OCI-LY7 (cell line): ENCODE measurements at regions not wholly inside any gene's neighbourhood (a gene's known extent, or its start where the extent isn't known, plus 50 kb on each side); places are given as distances from the start of the nearest gene placed in this dataset.
"Not testable (repeated sequence)": the region's sequence is repeated elsewhere in the genome, so short reads cannot be mapped to it uniquely, and the experiment has no call there.

Experiments used
- BruUV-seq: library from RNA; stranded (reverse); fragments of 400-500 nt; replicated peaks from 2 replicates; lab custom pipeline; 2021; lab: Mats Ljungman, UMichigan
- CTCF ChIA-PET: fragments of 300-600 bp; sonication (Branson Sonifier 250); formaldehyde crosslinking; loops from one replicate; lab custom pipeline; 2022; ENCODE audit warnings: antibody characterized with exemption; ENCODE audit not compliant: unreplicated experiment; lab: Charles Lee
- POLR2A ChIA-PET: fragments of 300-600 bp; sonication (Branson Sonifier 250); formaldehyde crosslinking; loops from one replicate; lab custom pipeline; 2022; ENCODE audit warnings: antibody characterized with exemption; lab: Charles Lee
- DNase-seq: peaks from one replicate; pipeline ENCODE4 v3.0.0-alpha.2; 2015; ENCODE audit warnings: low spot score
- H2AFZ ChIP-seq: fragments of 200-600 bp; sonication (generic), shearing (Covaris generic); 2 replicates; pipeline ENCODE4 v1.6.1; 2014; ENCODE audit warnings: mild to moderate bottlenecking, antibody characterized with exemption, low read length, moderate library complexity
- H3K27ac ChIP-seq: fragments of 200-600 bp; sonication (generic); 2 replicates; pipeline ENCODE4 v1.5.1; 2014; ENCODE audit warnings: mixed run types, low read depth, mild to moderate bottlenecking, moderate library complexity, low read length, inconsistent platforms; ENCODE audit not compliant: poor library complexity, severe bottlenecking
- H3K36me3 ChIP-seq: fragments of 200-600 bp; sonication (generic); 2 replicates; pipeline ENCODE4 v1.6.1; 2014; ENCODE audit warnings: mild to moderate bottlenecking, antibody characterized with exemption, low read length, moderate library complexity, mixed read lengths; ENCODE audit not compliant: insufficient read depth
- H3K4me1 ChIP-seq: fragments of 200-600 bp; sonication (generic); 2 replicates; pipeline ENCODE4 v1.5.1; 2014; ENCODE audit warnings: mild to moderate bottlenecking, low read length; ENCODE audit not compliant: insufficient read depth, poor library complexity, severe bottlenecking
- H3K4me2 ChIP-seq: fragments of 200-600 bp; sonication (generic); 2 replicates; pipeline ENCODE4 v1.6.1; 2014; ENCODE audit warnings: mild to moderate bottlenecking, low read length
- H3K4me3 ChIP-seq: fragments of 200-600 bp; sonication (generic); 2 replicates; pipeline ENCODE4 v1.5.1; 2014; ENCODE audit warnings: mild to moderate bottlenecking, low read depth, low read length; ENCODE audit not compliant: poor library complexity, severe bottlenecking
- H3K79me2 ChIP-seq: fragments of 200-600 bp; sonication (generic); 2 replicates; pipeline ENCODE4 v1.6.1; 2016; ENCODE audit warnings: low read depth, mild to moderate bottlenecking, low read length, moderate library complexity, mixed read lengths; ENCODE audit not compliant: insufficient read depth
- H3K9me2 ChIP-seq: fragments of 200-600 bp; sonication (generic); 2 replicates; pipeline ENCODE4 v1.6.1; 2016; ENCODE audit warnings: mild to moderate bottlenecking, low read length, mixed read lengths; ENCODE audit not compliant: insufficient read depth
- H3K9me3 ChIP-seq: fragments of 200-600 bp; sonication (generic); 2 replicates; pipeline ENCODE4 v1.6.1; 2014; ENCODE audit warnings: mild to moderate bottlenecking, mixed run types, low read length, mixed read lengths
- H4K20me1 ChIP-seq: fragments of 200-600 bp; sonication (generic); 2 replicates; pipeline ENCODE4 v1.6.1; 2014; ENCODE audit warnings: mild to moderate bottlenecking, antibody characterized with exemption, low read length, moderate library complexity, mixed read lengths; ENCODE audit not compliant: insufficient read depth
- CTCF ChIP-seq: fragments of 200-600 bp; sonication (generic); conservative IDR thresholded peaks from 2 replicates; pipeline ENCODE4 v1.5.1; 2014; ENCODE audit warnings: mild to moderate bottlenecking, antibody characterized with exemption, low read length, moderate library complexity, mixed read lengths
- EZH2phosphoT487 ChIP-seq: fragments of 200-600 bp; sonication (generic); IDR thresholded peaks from 2 replicates; pipeline ENCODE4 v1.6.1; 2018; ENCODE audit warnings: low read depth, borderline replicate concordance, mild to moderate bottlenecking, mixed run types, antibody characterized with exemption, low read length, moderate library complexity, mixed read lengths
- intact Hi-C: fragments of 100-400 bp; cut with micrococcal nuclease; formaldehyde crosslinking; loops from one replicate; pipeline ENCODE4 v1.10.0; 2022; ENCODE audit not compliant: unreplicated experiment

GRCh38 chr11:106565326-106565725, 452.9 kb downstream of the GUCY1A2 start:
- H3K9me2 ChIP-seq, result no peaks in the 10 kb centered on the region
- TF ChIP-seq CTCF (no peak), EZH2phosphoT487 (no peak)
- H3K4me2 ChIP-seq, result no peak overlapping the region
- H4K20me1 ChIP-seq, result no peaks in the 10 kb centered on the region
- no peak overlapping the region for H3K4me3 ChIP-seq
- no peak overlapping the region for H2AFZ ChIP-seq
- no peaks in the 10 kb centered on the region for H3K4me1 ChIP-seq
- intact Hi-C loops, result no loop called here
- no peaks in the 10 kb centered on the region for H3K9me3 ChIP-seq
- no peaks in the 10 kb centered on the region for H3K79me2 ChIP-seq
- POLR2A ChIA-PET, result interaction anchor here (0.9 kb wide), 1 partner anchor 11 kb away, joined by 3 read pairs; no protein-coding TSS in a partner anchor
- no peak for DNase-seq
- H3K36me3 ChIP-seq, result no peaks in the 10 kb centered on the region
- BruUV-seq, result no TSS peak
- no peak overlapping the region for H3K27ac ChIP-seq
- CTCF ChIA-PET, result interaction anchor here (0.5 kb wide), 1 partner anchor 22 kb away, joined by 3 read pairs; no protein-coding TSS in a partner anchor

GRCh38 chr11:106568632-106569031, 449.6 kb downstream of the GUCY1A2 start:
- no peak overlapping the region for H3K27ac ChIP-seq
- ChIA-PET POLR2A (no interaction called here), CTCF (no interaction called here)
- no peaks in the 10 kb centered on the region for H3K79me2 ChIP-seq
- H3K36me3 ChIP-seq, result no peaks in the 10 kb centered on the region
- no peaks in the 10 kb centered on the region for H3K9me3 ChIP-seq
- no peak for DNase-seq
- TF ChIP-seq CTCF (no peak), EZH2phosphoT487 (no peak)
- H3K4me2 ChIP-seq, result no peak overlapping the region
- no peaks in the 10 kb centered on the region for H4K20me1 ChIP-seq
- BruUV-seq, result no TSS peak
- H3K4me1 ChIP-seq, result no peaks in the 10 kb centered on the region
- intact Hi-C loops, result no loop called here
- no peak overlapping the region for H2AFZ ChIP-seq
- no peaks in the 10 kb centered on the region for H3K9me2 ChIP-seq
- H3K4me3 ChIP-seq, result no peak overlapping the region

- intact Hi-C loops, H3K9me2 ChIP-seq, BruUV-seq, H3K9me3 ChIP-seq, H3K36me3 ChIP-seq, H2AFZ ChIP-seq, H3K27ac ChIP-seq, H3K4me2 ChIP-seq, H3K4me1 ChIP-seq, H3K4me3 ChIP-seq, DNase-seq, CTCF ChIA-PET, H4K20me1 ChIP-seq, H3K79me2 ChIP-seq: not testable (repeated sequence)
- POLR2A ChIA-PET, result interaction anchor here (0.6 to 1.4 kb wide), 2 partner anchors 13 to 70 kb away, joined by 3 read pairs; no protein-coding TSS in a partner anchor
Observed at GRCh38 chr11:106577384-106577783, 440.9 kb downstream of the GUCY1A2 start.
